ENCODE measurements at regions not wholly inside any gene's neighbourhood (a gene's known extent, or its start where the extent isn't known, plus 50 kb on each side); places are given as distances from the start of the nearest gene placed in this dataset.

DNA sequence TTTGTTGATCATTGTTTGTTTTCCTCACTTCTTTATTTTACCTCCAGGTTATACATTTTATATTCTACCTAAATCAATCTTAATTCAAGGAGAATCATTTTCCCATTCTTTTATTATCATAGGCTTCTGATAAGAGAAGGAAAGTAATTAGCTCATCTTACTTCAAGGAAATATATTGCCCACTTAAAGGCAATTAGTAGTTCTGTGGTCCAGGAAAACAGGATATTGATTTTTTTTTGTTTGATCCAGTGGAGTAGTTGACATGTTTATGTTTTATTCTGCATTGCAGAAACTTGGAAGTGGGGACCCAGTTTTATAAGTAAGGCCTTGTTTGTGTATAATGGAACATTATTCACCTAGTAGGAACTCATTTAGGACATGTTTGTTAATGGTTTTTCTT, 390.6 kb downstream of the NDFIP2 start:
- Histone ChIP-seq H3K27me3 (no peaks in the 10 kb centered on the region), H3K4me1 (ENCODE audit: control insufficient read depth in 1 of 2, insufficient read depth in 1 of 2, low read depth in 1 of 2, low read length in 1 of 2) (peaks cover 19 to 25% of the 10 kb centered on the region in 2 experiments), H3K27ac (no peak overlapping the region), H3K4me3 (ENCODE audit: low read depth in 1 of 2, low read length in 1 of 2) (no peak overlapping the region), H3K9me3 (no peaks in the 10 kb centered on the region), H3K36me3 (no peaks in the 10 kb centered on the region)
- TF ChIP-seq, protein P1, sequence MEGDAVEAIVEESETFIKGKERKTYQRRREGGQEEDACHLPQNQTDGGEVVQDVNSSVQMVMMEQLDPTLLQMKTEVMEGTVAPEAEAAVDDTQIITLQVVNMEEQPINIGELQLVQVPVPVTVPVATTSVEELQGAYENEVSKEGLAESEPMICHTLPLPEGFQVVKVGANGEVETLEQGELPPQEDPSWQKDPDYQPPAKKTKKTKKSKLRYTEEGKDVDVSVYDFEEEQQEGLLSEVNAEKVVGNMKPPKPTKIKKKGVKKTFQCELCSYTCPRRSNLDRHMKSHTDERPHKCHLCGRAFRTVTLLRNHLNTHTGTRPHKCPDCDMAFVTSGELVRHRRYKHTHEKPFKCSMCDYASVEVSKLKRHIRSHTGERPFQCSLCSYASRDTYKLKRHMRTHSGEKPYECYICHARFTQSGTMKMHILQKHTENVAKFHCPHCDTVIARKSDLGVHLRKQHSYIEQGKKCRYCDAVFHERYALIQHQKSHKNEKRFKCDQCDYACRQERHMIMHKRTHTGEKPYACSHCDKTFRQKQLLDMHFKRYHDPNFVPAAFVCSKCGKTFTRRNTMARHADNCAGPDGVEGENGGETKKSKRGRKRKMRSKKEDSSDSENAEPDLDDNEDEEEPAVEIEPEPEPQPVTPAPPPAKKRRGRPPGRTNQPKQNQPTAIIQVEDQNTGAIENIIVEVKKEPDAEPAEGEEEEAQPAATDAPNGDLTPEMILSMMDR (IDR thresholded peaks at IDR 0.05) = no peak

GRCh38 chr13:79870766-79871165, 389.8 kb downstream of the NDFIP2 start:
- H3K4me3 ChIP-seq (ENCODE audit: low read depth in 1 of 2, low read length in 1 of 2) = no peak overlapping the region
- H3K36me3 ChIP-seq = no peaks in the 10 kb centered on the region
- no peaks in the 10 kb centered on the region for H3K9me3 ChIP-seq
- peaks cover 27 to 34% of the 10 kb centered on the region in 2 experiments for H3K4me1 ChIP-seq (ENCODE audit: control insufficient read depth in 1 of 2, insufficient read depth in 1 of 2, low read depth in 1 of 2, low read length in 1 of 2)
- H3K27me3 ChIP-seq = no peaks in the 10 kb centered on the region
- TF ChIP-seq, protein P1 (IDR thresholded peaks at IDR 0.05) = no peak
- H3K27ac ChIP-seq = no peak overlapping the region

GRCh38 chr13:79870123-79870522, 389.2 kb downstream of the NDFIP2 start:
- Histone ChIP-seq H3K4me3 (ENCODE audit: low read depth in 1 of 2, low read length in 1 of 2) (no peak overlapping the region), H3K4me1 (ENCODE audit: control insufficient read depth in 1 of 2, insufficient read depth in 1 of 2, low read depth in 1 of 2, low read length in 1 of 2) (peaks cover 29 to 37% of the 10 kb centered on the region in 2 experiments), H3K9me3 (no peaks in the 10 kb centered on the region), H3K27me3 (no peaks in the 10 kb centered on the region), H3K27ac (no peak overlapping the region), H3K36me3 (no peaks in the 10 kb centered on the region)
- TF ChIP-seq, protein P1 (IDR thresholded peaks at IDR 0.05) = no peak

DNA sequence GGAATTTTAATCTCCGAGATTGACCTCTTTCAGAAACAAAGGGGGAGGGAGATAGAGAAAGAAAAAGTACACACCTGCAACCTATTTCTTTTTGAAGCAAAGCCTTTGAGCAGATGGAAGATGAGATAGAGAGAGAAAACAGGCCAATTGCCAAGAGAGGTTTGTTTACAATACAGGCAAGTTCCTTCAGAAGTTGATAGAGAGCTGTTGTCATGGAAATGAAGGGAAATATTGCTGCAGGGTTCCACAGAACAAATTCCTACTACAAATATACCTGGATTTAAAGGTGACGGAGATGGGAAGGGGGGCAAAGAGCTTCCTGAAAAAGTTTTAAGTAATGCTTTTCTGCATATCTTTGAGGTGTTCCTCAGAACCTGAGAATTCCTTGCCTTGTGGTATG, 388.4 kb downstream of the NDFIP2 start:
- peaks cover 29 to 37% of the 10 kb centered on the region in 2 experiments for H3K4me1 ChIP-seq (ENCODE audit: control insufficient read depth in 1 of 2, insufficient read depth in 1 of 2, low read depth in 1 of 2, low read length in 1 of 2)
- H3K27ac ChIP-seq = peak overlapping the region; percentile 3
- TF ChIP-seq, protein P1 (IDR thresholded peaks at IDR 0.05) = no peak
- H3K9me3 ChIP-seq = no peaks in the 10 kb centered on the region
- H3K4me3 ChIP-seq (ENCODE audit: low read depth in 1 of 2, low read length in 1 of 2) = no peak overlapping the region
- no peaks in the 10 kb centered on the region for H3K27me3 ChIP-seq
- H3K36me3 ChIP-seq = no peaks in the 10 kb centered on the region

GRCh38 chr13:79867254-79867653, 386.3 kb downstream of the NDFIP2 start:
- peak overlapping the region in 1 of 2 experiments; percentile 19 for H3K4me3 ChIP-seq (ENCODE audit: low read depth in 1 of 2, low read length in 1 of 2)
- peak overlapping the region; percentile 81 for H3K27ac ChIP-seq
- H3K9me3 ChIP-seq = no peaks in the 10 kb centered on the region
- H3K27me3 ChIP-seq = no peaks in the 10 kb centered on the region
- H3K36me3 ChIP-seq = no peaks in the 10 kb centered on the region
- peaks cover 29 to 37% of the 10 kb centered on the region in 2 experiments for H3K4me1 ChIP-seq (ENCODE audit: control insufficient read depth in 1 of 2, insufficient read depth in 1 of 2, low read depth in 1 of 2, low read length in 1 of 2)
- TF ChIP-seq, protein P1 (IDR thresholded peaks at IDR 0.05) = no peak

DNA sequence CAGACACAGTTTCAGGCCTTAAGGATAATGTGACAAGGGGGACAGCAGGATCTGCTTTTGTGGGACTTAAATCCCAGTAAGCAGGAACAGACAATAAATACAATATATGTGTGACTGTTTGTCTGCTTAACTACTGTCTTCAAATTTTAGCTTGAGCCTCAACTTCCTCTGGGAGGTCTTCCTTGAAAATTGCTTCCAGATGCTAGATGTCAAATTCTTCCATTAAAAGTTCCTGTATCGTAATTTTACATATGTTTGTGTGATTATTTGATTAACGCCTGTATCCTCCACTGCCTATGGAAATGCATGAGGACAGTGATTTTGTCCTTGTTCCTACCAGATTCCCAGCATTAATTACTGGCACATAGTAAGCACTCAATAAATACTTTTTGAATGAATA, 385.5 kb downstream of the NDFIP2 start:
- peak overlapping the region; percentile 81 for H3K27ac ChIP-seq
- H3K27me3 ChIP-seq = no peaks in the 10 kb centered on the region
- H3K4me3 ChIP-seq (ENCODE audit: low read depth in 1 of 2, low read length in 1 of 2) = no peak overlapping the region
- TF ChIP-seq, protein P1 (IDR thresholded peaks at IDR 0.05) = no peak
- H3K9me3 ChIP-seq = no peaks in the 10 kb centered on the region
- no peaks in the 10 kb centered on the region for H3K36me3 ChIP-seq
- peaks cover 29 to 37% of the 10 kb centered on the region in 2 experiments for H3K4me1 ChIP-seq (ENCODE audit: control insufficient read depth in 1 of 2, insufficient read depth in 1 of 2, low read depth in 1 of 2, low read length in 1 of 2)
